Loucy (cell line): ENCODE measurements at regions not wholly inside any gene's neighbourhood (a gene's known extent, or its start where the extent isn't known, plus 50 kb on each side); places are given as distances from the start of the nearest gene placed in this dataset.

Experiments
- H2AFZ ChIP-seq: fragments of 200-600 bp; sonication (generic); 2 replicates; pipeline ENCODE4 v1.6.0; 2016; ENCODE audit warnings: antibody characterized with exemption, mild to moderate bottlenecking, low read length, moderate library complexity
- H3F3A ChIP-seq: fragments of 200-600 bp; 2 replicates; pipeline ENCODE4 v1.6.0; 2016; ENCODE audit warnings: antibody characterized with exemption, low read depth, mild to moderate bottlenecking
- H3K27me3 ChIP-seq: fragments of 200-600 bp; sonication (generic); 2 replicates; pipeline ENCODE4 v1.6.1; 2014; ENCODE audit warnings: low read length, mild to moderate bottlenecking; ENCODE audit not compliant: insufficient read depth, poor library complexity, severe bottlenecking
- H3K36me3 ChIP-seq: fragments of 200-600 bp; sonication (generic); 2 replicates; pipeline ENCODE4 v1.6.1; 2016; ENCODE audit warnings: low read length; ENCODE audit not compliant: insufficient read depth
- H3K4me1 ChIP-seq: fragments of 200-600 bp; sonication (generic); 2 replicates; pipeline ENCODE4 v1.5.1; 2014; ENCODE audit warnings: low read length, mild to moderate bottlenecking; ENCODE audit not compliant: insufficient read depth, poor library complexity, severe bottlenecking
- H3K4me2 ChIP-seq: fragments of 200-600 bp; sonication (generic); 2 replicates; pipeline ENCODE4 v1.6.0; 2014; ENCODE audit warnings: antibody characterized with exemption, low read length, low read depth, mild to moderate bottlenecking; ENCODE audit not compliant: poor library complexity, severe bottlenecking
- H3K4me3 ChIP-seq: fragments of 200-600 bp; sonication (generic); 2 replicates; pipeline ENCODE4 v1.5.1; 2014; ENCODE audit warnings: low read length, mild to moderate bottlenecking, mixed read lengths; ENCODE audit not compliant: poor library complexity, severe bottlenecking
- H3K79me2 ChIP-seq: fragments of 200-600 bp; sonication (generic); 2 replicates; pipeline ENCODE4 v1.6.1; 2014; ENCODE audit warnings: low read length; ENCODE audit not compliant: insufficient read depth
- H3K9ac ChIP-seq: fragments of 200-600 bp; sonication (generic); 2 replicates; pipeline ENCODE4 v1.6.0; 2014; ENCODE audit warnings: mild to moderate bottlenecking, low read depth, low read length, moderate library complexity; ENCODE audit not compliant: poor library complexity, severe bottlenecking
- H3K9me2 ChIP-seq: fragments of 200-600 bp; sonication (generic); replicated peaks from 2 replicates; pipeline ENCODE4 v1.6.1; 2016; ENCODE audit warnings: low read depth, low read length, mixed read lengths
- H3K9me3 ChIP-seq: fragments of 200-600 bp; sonication (generic); 2 replicates; pipeline ENCODE4 v1.6.1; 2014; ENCODE audit warnings: mild to moderate bottlenecking, antibody characterized with exemption, low read length, low read depth; ENCODE audit not compliant: insufficient read depth
- H4K20me1 ChIP-seq: fragments of 200-600 bp; sonication (generic); 2 replicates; pipeline ENCODE4 v1.6.0; 2014; ENCODE audit warnings: antibody characterized with exemption, low read length, mild to moderate bottlenecking; ENCODE audit not compliant: insufficient read depth, poor library complexity, severe bottlenecking
- CTCF ChIP-seq: fragments of 200-600 bp; sonication (generic); conservative IDR thresholded peaks from 2 replicates; pipeline ENCODE4 v1.5.1; 2014; ENCODE audit warnings: mild to moderate bottlenecking, antibody characterized with exemption, low read length
- EZH2phosphoT487 ChIP-seq: fragments of 200-600 bp; IDR thresholded peaks from 2 replicates; pipeline ENCODE4 v1.6.1; 2018; ENCODE audit warnings: antibody characterized with exemption, mild to moderate bottlenecking, moderate library complexity, borderline replicate concordance

GRCh38 chr3:22979581-22979980 is 223.5 kb upstream of the UBE2E2 start:
- no peaks in the 10 kb centered on the region for H3K9me2 ChIP-seq
- peaks cover 3% of the 10 kb centered on the region for H3K4me1 ChIP-seq
- H4K20me1 ChIP-seq, result no peaks in the 10 kb centered on the region
- no peak overlapping the region for H3K4me2 ChIP-seq
- no peaks in the 10 kb centered on the region for H3K79me2 ChIP-seq
- H3K9me3 ChIP-seq, result no peaks in the 10 kb centered on the region
- no peaks in the 10 kb centered on the region for H3K36me3 ChIP-seq
- TF ChIP-seq CTCF, result no peak
- no peak for TF ChIP-seq EZH2phosphoT487
- no peak overlapping the region for H3K9ac ChIP-seq
- H2AFZ ChIP-seq, result no peak overlapping the region
- H3K27me3 ChIP-seq, result no peaks in the 10 kb centered on the region
- no peaks in the 10 kb centered on the region for H3F3A ChIP-seq
- no peak overlapping the region for H3K4me3 ChIP-seq

- H3K4me1 ChIP-seq, result peaks cover 3% of the 10 kb centered on the region
- H3K27me3 ChIP-seq, result no peaks in the 10 kb centered on the region
- H3K9me3 ChIP-seq, result no peaks in the 10 kb centered on the region
- no peak overlapping the region for H3K9ac ChIP-seq
- H4K20me1 ChIP-seq, result no peaks in the 10 kb centered on the region
- no peak overlapping the region for H3K4me2 ChIP-seq
- TF ChIP-seq EZH2phosphoT487 (no peak), CTCF (no peak)
- no peaks in the 10 kb centered on the region for H3F3A ChIP-seq
- H3K9me2 ChIP-seq, result no peaks in the 10 kb centered on the region
- H3K79me2 ChIP-seq, result no peaks in the 10 kb centered on the region
- no peak overlapping the region for H3K4me3 ChIP-seq
- H3K36me3 ChIP-seq, result no peaks in the 10 kb centered on the region
- no peak overlapping the region for H2AFZ ChIP-seq
Observed at GRCh38 chr3:22980346-22980745, 222.8 kb upstream of the UBE2E2 start.

- no peaks in the 10 kb centered on the region for H3K36me3 ChIP-seq
- no peak overlapping the region for H3K9ac ChIP-seq
Observed at GRCh38 chr3:22981166-22981565, 222.0 kb upstream of the UBE2E2 start.

More at GRCh38 chr3:22981166-22981565, 222.0 kb upstream of the UBE2E2 start:
- no peaks in the 10 kb centered on the region for H3K27me3 ChIP-seq
- TF ChIP-seq EZH2phosphoT487, result no peak
- no peak for TF ChIP-seq CTCF
- peaks cover 3% of the 10 kb centered on the region for H3K4me1 ChIP-seq
- no peaks in the 10 kb centered on the region for H3K9me3 ChIP-seq
- no peaks in the 10 kb centered on the region for H3F3A ChIP-seq
- H3K4me2 ChIP-seq, result no peak overlapping the region
- no peaks in the 10 kb centered on the region for H3K9me2 ChIP-seq
- no peak overlapping the region for H3K4me3 ChIP-seq
- no peaks in the 10 kb centered on the region for H4K20me1 ChIP-seq
- no peaks in the 10 kb centered on the region for H3K79me2 ChIP-seq
- H2AFZ ChIP-seq, result no peak overlapping the region
